A673 (cell line): ENCODE measurements at regions not wholly inside any gene's neighbourhood (a gene's known extent, or its start where the extent isn't known, plus 50 kb on each side); places are given as distances from the start of the nearest gene placed in this dataset.

Experiments used
- BruUV-seq: library from RNA; stranded (reverse); fragments of 400-500 nt; replicated peaks from 2 replicates; lab custom pipeline; 2021; lab: Mats Ljungman, UMichigan
- CTCF ChIA-PET: fragments of 300-600 bp; sonication (Branson Sonifier 250); formaldehyde crosslinking; loops from one replicate; lab custom pipeline; 2022; ENCODE audit warnings: antibody characterized with exemption; lab: Charles Lee
- POLR2A ChIA-PET: fragments of 300-600 bp; sonication (Branson Sonifier 250); formaldehyde crosslinking; loops from one replicate; lab custom pipeline; 2022; ENCODE audit warnings: antibody characterized with exemption; ENCODE audit not compliant: low non-redundant PET; lab: Charles Lee
- DNase-seq: peaks from one replicate; pipeline ENCODE4 v3.0.0-alpha.2; 2015; ENCODE audit warnings: low spot score
- H3K27ac ChIP-seq: fragments of 200-600 bp; sonication (generic); 2 replicates; pipeline ENCODE4 v1.5.1; 2016; ENCODE audit warnings: mixed run types, low read depth, mild to moderate bottlenecking, mixed read lengths, antibody characterized with exemption, low read length; ENCODE audit not compliant: poor library complexity, severe bottlenecking
- H3K27me3 ChIP-seq: fragments of 200-600 bp; sonication (generic); replicated peaks from 2 replicates; pipeline ENCODE4 v1.6.1; 2017; ENCODE audit warnings: mixed run types, low read depth, mild to moderate bottlenecking, mixed read lengths, antibody characterized with exemption, low read length; ENCODE audit not compliant: insufficient read depth, poor library complexity
- H3K36me3 ChIP-seq: fragments of 200-600 bp; sonication (generic); 2 replicates; pipeline ENCODE4 v1.6.1; 2016; ENCODE audit warnings: mixed run types, mild to moderate bottlenecking, mixed read lengths, antibody characterized with exemption, low read length; ENCODE audit not compliant: insufficient read depth, poor library complexity, severe bottlenecking
- H3K4me1 ChIP-seq: fragments of 200-600 bp; sonication (generic); 2 replicates; pipeline ENCODE4 v1.6.1; 2017; ENCODE audit warnings: mixed run types, mild to moderate bottlenecking, mixed read lengths, antibody characterized with exemption, low read length; ENCODE audit not compliant: insufficient read depth, poor library complexity, severe bottlenecking
- H3K4me3 ChIP-seq: fragments of 200-600 bp; sonication (generic); 2 replicates; pipeline ENCODE4 v1.5.1; 2016; ENCODE audit warnings: low read depth, mixed run types, mild to moderate bottlenecking, mixed read lengths, low read length; ENCODE audit not compliant: poor library complexity, severe bottlenecking
- H3K9me3 ChIP-seq: fragments of 200-600 bp; sonication (generic); 2 replicates; pipeline ENCODE4 v1.6.1; 2016; ENCODE audit warnings: mixed run types, low read depth, mild to moderate bottlenecking, mixed read lengths, antibody characterized with exemption, low read length; ENCODE audit not compliant: poor library complexity, severe bottlenecking
- CTCF ChIP-seq: fragments of 300-800, 200-600 bp; sonication (generic); conservative IDR thresholded peaks from 2 replicates; pipeline ENCODE4 v1.5.1; 2017; ENCODE audit warnings: low read depth, mild to moderate bottlenecking, antibody characterized with exemption, low read length, moderate library complexity, mixed read lengths
- EZH2 ChIP-seq: fragments of 200-600 bp; sonication (generic); IDR thresholded peaks from 2 replicates; pipeline ENCODE4 v1.6.1; 2017; ENCODE audit warnings: borderline replicate concordance, low read depth, mild to moderate bottlenecking, mixed read lengths, antibody characterized with exemption, low read length; ENCODE audit not compliant: poor library complexity, severe bottlenecking
- intact Hi-C: fragments of 100-400 bp; cut with micrococcal nuclease; formaldehyde crosslinking; loops from one replicate; pipeline ENCODE4 v1.10.0; 2022; ENCODE audit not compliant: unreplicated experiment

- intact Hi-C loops: no loop called here
- no TSS peak for BruUV-seq
- CTCF ChIA-PET: no interaction called here
Measured at GRCh38 chr4:26130173-26130572, 190.6 kb upstream of the RBPJ start.

GRCh38 chr4:26130841-26131432 lies 189.9 kb upstream of the RBPJ start:
- ChIA-PET POLR2A (no interaction called here), CTCF (interaction anchor here (0.5 kb wide), 1 partner anchor 466 kb away, joined by 6 read pairs; no protein-coding TSS in a partner anchor)
- Histone ChIP-seq H3K4me1 (no peaks in the 10 kb centered on the region), H3K36me3 (no peaks in the 10 kb centered on the region), H3K27ac (no peak overlapping the region), H3K27me3 (no peaks in the 10 kb centered on the region), H3K4me3 (no peak overlapping the region), H3K9me3 (no peaks in the 10 kb centered on the region)
- TF ChIP-seq CTCF: no peak
- TF ChIP-seq EZH2: no peak
- no peak for DNase-seq
- BruUV-seq: no TSS peak
- intact Hi-C loops: no loop called here

More at GRCh38 chr4:26130173-26130572, 190.6 kb upstream of the RBPJ start:
- Histone ChIP-seq H3K27me3 (no peaks in the 10 kb centered on the region), H3K36me3 (no peaks in the 10 kb centered on the region), H3K27ac (no peak overlapping the region), H3K9me3 (no peaks in the 10 kb centered on the region), H3K4me3 (no peak overlapping the region), H3K4me1 (no peaks in the 10 kb centered on the region)
- DNase-seq: no peak
- POLR2A ChIA-PET: no interaction called here
- TF ChIP-seq EZH2: no peak
- TF ChIP-seq CTCF: no peak

- ChIA-PET CTCF (no interaction called here), POLR2A (no interaction called here)
- TF ChIP-seq CTCF (no peak), EZH2 (no peak)
- intact Hi-C loops: no loop called here
- no peaks in the 10 kb centered on the region for H3K36me3 ChIP-seq
- H3K4me3 ChIP-seq: no peak overlapping the region
- no peaks in the 10 kb centered on the region for H3K4me1 ChIP-seq
- H3K27me3 ChIP-seq: no peaks in the 10 kb centered on the region
- no peak overlapping the region for H3K27ac ChIP-seq
- BruUV-seq: no TSS peak
- DNase-seq: no peak
- no peaks in the 10 kb centered on the region for H3K9me3 ChIP-seq
Measured at GRCh38 chr4:26131711-26132110, 189.1 kb upstream of the RBPJ start.
